ENCODE measurements at regions not wholly inside any gene's neighbourhood (a gene's known extent, or its start where the extent isn't known, plus 50 kb on each side); places are given as distances from the start of the nearest gene placed in this dataset.

DNA sequence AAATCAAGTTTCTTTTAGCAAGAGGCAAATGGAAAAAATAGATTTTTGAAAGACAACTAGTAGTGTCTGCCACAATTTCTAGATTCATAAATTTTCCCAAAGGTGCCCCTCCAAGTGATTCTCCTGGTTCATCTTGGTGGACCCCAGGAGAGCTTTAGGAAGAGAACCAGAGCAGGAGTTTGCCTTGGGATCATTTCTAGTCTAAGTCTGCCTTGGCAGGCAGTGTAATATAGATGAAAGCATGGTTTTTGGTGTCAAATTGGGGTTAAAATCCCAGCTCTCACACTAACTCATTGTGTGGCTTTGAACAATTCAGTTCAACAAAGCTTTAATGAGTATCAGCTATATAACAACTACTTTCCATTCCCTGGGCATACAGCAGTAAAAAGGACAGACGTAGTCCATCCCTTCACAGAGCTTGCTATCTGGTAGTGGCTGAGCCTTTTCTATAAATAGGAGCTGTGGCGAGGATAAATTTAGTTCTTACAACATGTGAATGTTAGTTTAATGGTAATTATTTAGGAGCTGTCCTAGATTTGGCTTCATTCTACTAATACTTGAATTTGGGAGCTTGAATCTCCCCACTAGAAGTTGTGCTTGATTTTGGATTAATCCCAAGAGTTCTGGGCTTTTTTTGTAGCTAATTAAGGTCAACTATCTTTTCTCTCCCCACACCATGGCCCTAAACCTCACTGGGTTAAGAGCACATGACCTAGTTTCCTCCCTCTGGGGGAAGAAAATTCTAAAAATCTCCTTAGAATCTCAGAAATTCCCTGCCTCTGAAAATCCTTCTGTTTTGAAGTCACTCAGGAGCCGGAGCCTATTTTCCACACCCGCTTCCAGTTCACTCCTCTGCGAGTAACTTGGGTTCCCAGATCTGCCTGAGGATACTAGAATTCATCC lies 197.8 kb downstream of the PCSK1 start:
- no peaks in the 10 kb centered on the region for H3K9me3 ChIP-seq (ENCODE audit: control insufficient read depth, insufficient read depth, low read length)
- intact Hi-C loops (cut with micrococcal nuclease): no loop called here
- H3K27me3 ChIP-seq (ENCODE audit: control insufficient read depth, insufficient read depth, low read length): no peaks in the 10 kb centered on the region
- ATAC-seq: no peak
- Mint-ChIP-seq H3K27ac (no peak overlapping the region), H3K4me1 (no peaks in the 10 kb centered on the region), H3K36me3 (no peaks in the 10 kb centered on the region), H3K27me3 (ENCODE audit: low read depth in 2 of 2) (peaks cover 0 to 6% of the 10 kb centered on the region in 2 donors), H3K4me3 (no peak overlapping the region), H3K9me3 (peaks cover 0 to 2% of the 10 kb centered on the region in 2 donors)
- no peak overlapping the region for H3K27ac ChIP-seq (ENCODE audit: low read length)
- no peaks in the 10 kb centered on the region for H3K36me3 ChIP-seq (ENCODE audit: control insufficient read depth, insufficient read depth, low read length)
- no peak overlapping the region for H3K4me3 ChIP-seq (ENCODE audit: low read length)
- 76% methylated on average over 5 of the region's 5 CpGs for WGBS (ENCODE audit: insufficient coverage)
- no peaks in the 10 kb centered on the region for H3K4me1 ChIP-seq (ENCODE audit: control insufficient read depth, insufficient read depth, low read length)
- TF ChIP-seq CTCF (IDR thresholded peaks at IDR 0.05): no peak
- DNase-seq: no peak

DNA sequence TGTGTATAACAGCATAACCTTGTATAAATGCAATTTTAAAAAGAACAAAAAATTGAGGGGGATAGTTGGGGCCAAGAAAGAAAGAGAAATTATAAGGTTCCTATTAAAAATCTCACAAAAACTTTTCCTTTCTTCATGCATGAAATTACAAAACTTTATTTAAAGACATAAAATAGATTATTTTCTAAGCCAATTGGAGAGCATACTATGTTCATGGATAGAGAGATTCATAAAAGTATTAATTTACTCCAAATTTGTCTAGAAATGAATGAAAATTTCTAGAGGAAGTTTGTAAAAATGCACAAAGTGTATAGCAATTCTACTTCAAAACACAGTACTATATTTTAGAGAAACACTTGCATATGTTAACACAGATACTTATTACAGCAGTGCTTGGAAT lies 200.4 kb downstream of the PCSK1 start:
- no peak overlapping the region for H3K4me3 Mint-ChIP-seq
- intact Hi-C loops (cut with micrococcal nuclease): no loop called here
- TF ChIP-seq CTCF (IDR thresholded peaks at IDR 0.05): no peak

GRCh38 chr5:96229188-96229587 lies 203.9 kb downstream of the PCSK1 start:
- DNase-seq (no peak), ATAC-seq (no peak)
- Mint-ChIP-seq H3K27ac (no peak overlapping the region), H3K4me1 (no peaks in the 10 kb centered on the region), H3K27me3 (ENCODE audit: low read depth in 2 of 2) (peaks cover 0 to 9% of the 10 kb centered on the region in 2 donors), H3K36me3 (no peaks in the 10 kb centered on the region), H3K9me3 (peaks cover 0 to 4% of the 10 kb centered on the region in 2 donors), H3K4me3 (no peak overlapping the region)
- Histone ChIP-seq H3K27me3 (ENCODE audit: control insufficient read depth, insufficient read depth, low read length) (no peaks in the 10 kb centered on the region), H3K9me3 (ENCODE audit: control insufficient read depth, insufficient read depth, low read length) (no peaks in the 10 kb centered on the region), H3K27ac (ENCODE audit: low read length) (no peak overlapping the region), H3K4me3 (ENCODE audit: low read length) (no peak overlapping the region), H3K4me1 (ENCODE audit: control insufficient read depth, insufficient read depth, low read length) (no peaks in the 10 kb centered on the region), H3K36me3 (ENCODE audit: control insufficient read depth, insufficient read depth, low read length) (no peaks in the 10 kb centered on the region)
- WGBS (ENCODE audit: insufficient coverage): 87% methylated on average over 2 of the region's 3 CpGs
- TF ChIP-seq CTCF (IDR thresholded peaks at IDR 0.05): no peak
- intact Hi-C loops (cut with micrococcal nuclease): no loop called here

More for the DNA sequence above, 200.4 kb downstream of the PCSK1 start:
- H3K9me3 Mint-ChIP-seq: peaks cover 0 to 4% of the 10 kb centered on the region in 2 donors
- H3K27ac Mint-ChIP-seq: no peak overlapping the region
- no peaks in the 10 kb centered on the region for H3K4me1 Mint-ChIP-seq
- peaks cover 0 to 7% of the 10 kb centered on the region in 2 donors for H3K27me3 Mint-ChIP-seq (ENCODE audit: low read depth in 2 of 2)
- Histone ChIP-seq H3K4me1 (ENCODE audit: control insufficient read depth, insufficient read depth, low read length) (no peaks in the 10 kb centered on the region), H3K36me3 (ENCODE audit: control insufficient read depth, insufficient read depth, low read length) (no peaks in the 10 kb centered on the region), H3K4me3 (ENCODE audit: low read length) (no peak overlapping the region), H3K27me3 (ENCODE audit: control insufficient read depth, insufficient read depth, low read length) (no peaks in the 10 kb centered on the region), H3K27ac (ENCODE audit: low read length) (no peak overlapping the region), H3K9me3 (ENCODE audit: control insufficient read depth, insufficient read depth, low read length) (no peaks in the 10 kb centered on the region)
- no peak for ATAC-seq
- H3K36me3 Mint-ChIP-seq: no peaks in the 10 kb centered on the region
- no peak for DNase-seq

- no peak overlapping the region for H3K4me3 Mint-ChIP-seq
- Histone ChIP-seq H3K4me1 (ENCODE audit: control insufficient read depth, insufficient read depth, low read length) (no peaks in the 10 kb centered on the region), H3K4me3 (ENCODE audit: low read length) (no peak overlapping the region), H3K27me3 (ENCODE audit: control insufficient read depth, insufficient read depth, low read length) (no peaks in the 10 kb centered on the region), H3K36me3 (ENCODE audit: control insufficient read depth, insufficient read depth, low read length) (no peaks in the 10 kb centered on the region), H3K27ac (ENCODE audit: low read length) (no peak overlapping the region), H3K9me3 (ENCODE audit: control insufficient read depth, insufficient read depth, low read length) (no peaks in the 10 kb centered on the region)
- peaks cover 0 to 12% of the 10 kb centered on the region in 2 donors for H3K27me3 Mint-ChIP-seq (ENCODE audit: low read depth in 2 of 2)
- ATAC-seq (no peak), DNase-seq (no peak)
- H3K9me3 Mint-ChIP-seq: peaks cover 0 to 4% of the 10 kb centered on the region in 2 donors
- H3K36me3 Mint-ChIP-seq: no peaks in the 10 kb centered on the region
- no peak for TF ChIP-seq CTCF (IDR thresholded peaks at IDR 0.05)
- intact Hi-C loops (cut with micrococcal nuclease): no loop called here
- no peak overlapping the region for H3K27ac Mint-ChIP-seq
- 77% methylated on average over 3 of the region's 3 CpGs for WGBS (ENCODE audit: insufficient coverage)
- no peaks in the 10 kb centered on the region for H3K4me1 Mint-ChIP-seq
Observed at GRCh38 chr5:96228408-96228807, 204.6 kb downstream of the PCSK1 start.

Data from natural killer cell (primary cell).